CD4-positive, alpha-beta T cell (primary cell): ENCODE measurements at regions not wholly inside any gene's neighbourhood (a gene's known extent, or its start where the extent isn't known, plus 50 kb on each side); places are given as distances from the start of the nearest gene placed in this dataset.

Experiments used
- ATAC-seq: fragments of 200-7000 bp; cut with Tn5 transposase; one replicate; pipeline ENCODE4 v1.10.0; 2022; ENCODE audit warnings: mild to moderate bottlenecking; ENCODE audit not compliant: poor library complexity
- CTCF ChIA-PET: fragments of 350-600 bp; sonication (Branson Sonifier 250); formaldehyde crosslinking; loops from one replicate; lab custom pipeline; 2021; ENCODE audit warnings: antibody characterized with exemption, inconsistent platforms; lab: Charles Lee
- POLR2A ChIA-PET: fragments of 350-600 bp; sonication (Branson Sonifier 250); formaldehyde crosslinking; loops from one replicate; lab custom pipeline; 2021; ENCODE audit warnings: antibody characterized with exemption, inconsistent platforms; lab: Charles Lee
- DNase-seq, 14 experiments: peaks; one replicate each; pipeline ENCODE4 v3.0.0-alpha.2; 2013 to 2020; ENCODE audit warnings: mixed read lengths in 2 of 14
- H3K27ac ChIP-seq, 2 donors: one replicate each; pipeline versions ENCODE4 v1.5.1 to v1.7.0; 2013; ENCODE audit warnings: low read length in 2 of 2, low read depth in 1 of 2, mild to moderate bottlenecking in 1 of 2
- H3K27me3 ChIP-seq, 2 experiments: 1 replicate in 1 of 2; 2 replicates in 1 of 2; pipeline versions ENCODE4 v1.6.1 to v1.7.0; 2013; ENCODE audit warnings: low read length in 2 of 2, control low read depth in 1 of 2, mild to moderate bottlenecking in 1 of 2, moderate library complexity in 1 of 2; ENCODE audit not compliant: insufficient read depth in 2 of 2, control insufficient read depth in 1 of 2
- H3K36me3 ChIP-seq: one replicate; pipeline ENCODE4 v1.6.1; 2013; ENCODE audit warnings: low read length, control low read depth; ENCODE audit not compliant: insufficient read depth
- H3K4me1 ChIP-seq: one replicate; pipeline ENCODE4 v1.6.1; 2013; ENCODE audit warnings: low read length, control low read depth; ENCODE audit not compliant: insufficient read depth
- H3K4me3 ChIP-seq: one replicate; pipeline ENCODE4 v1.5.1; 2013; ENCODE audit warnings: mild to moderate bottlenecking, low read length, moderate library complexity
- H3K9me3 ChIP-seq, 2 experiments: 1 replicate in 1 of 2; 2 replicates in 1 of 2; pipeline versions ENCODE4 v1.6.1 to v1.7.0; 2013; ENCODE audit warnings: low read length in 2 of 2, mild to moderate bottlenecking in 2 of 2, control low read depth in 1 of 2, moderate library complexity in 1 of 2; ENCODE audit not compliant: control insufficient read depth in 1 of 2, insufficient read depth in 1 of 2
- H3K27ac Mint-ChIP-seq: one replicate; pipeline ENCODE4 v1.8.0; 2020; ENCODE audit warnings: mixed read lengths
- H3K27me3 Mint-ChIP-seq: one replicate; pipeline ENCODE4 v1.8.0; 2021; ENCODE audit warnings: mixed read lengths
- H3K36me3 Mint-ChIP-seq: one replicate; pipeline ENCODE4 v1.8.0; 2021; ENCODE audit warnings: low read depth, mixed read lengths
- H3K4me1 Mint-ChIP-seq: one replicate; pipeline ENCODE4 v1.8.0; 2021; ENCODE audit warnings: low read depth, mixed read lengths
- H3K4me3 Mint-ChIP-seq: one replicate; pipeline ENCODE4 v1.8.0; 2020; ENCODE audit warnings: mild to moderate bottlenecking, mixed read lengths
- H3K9me3 Mint-ChIP-seq: one replicate; pipeline ENCODE4 v1.8.0; 2020; ENCODE audit warnings: mixed read lengths
- CTCF ChIP-seq: fragments of 200-600 bp; IDR thresholded peaks from one replicate; pipeline ENCODE4 v1.8.0; 2022; ENCODE audit warnings: antibody characterized with exemption, mild to moderate bottlenecking
- intact Hi-C, 2 experiments: fragments of 100-400 bp; cut with DNase I in 1 of 2; cut with micrococcal nuclease in 1 of 2; formaldehyde crosslinking; loops; one replicate each; pipeline versions ENCODE4 v1.15.1 to v1.9.0; 2023 to 2025; cut with DNase I, micrococcal nuclease

- intact Hi-C loops = no loop called here
- Histone ChIP-seq H3K4me1 (no peaks in the 10 kb centered on the region), H3K9me3 (no peaks in the 10 kb centered on the region), H3K4me3 (no peak overlapping the region), H3K36me3 (no peaks in the 10 kb centered on the region), H3K27ac (no peak overlapping the region), H3K27me3 (no peaks in the 10 kb centered on the region)
- ChIA-PET CTCF (no interaction called here), POLR2A (no interaction called here)
- ATAC-seq (no peak), DNase-seq (no peak)
- Mint-ChIP-seq H3K27ac (no peak overlapping the region), H3K27me3 (no peaks in the 10 kb centered on the region), H3K36me3 (no peaks in the 10 kb centered on the region), H3K4me1 (no peaks in the 10 kb centered on the region), H3K4me3 (no peak overlapping the region), H3K9me3 (no peaks in the 10 kb centered on the region)
- TF ChIP-seq CTCF = no peak
Measured at GRCh38 chr2:47259829-47260228, 83.5 kb upstream of the CALM2 start.

GRCh38 chr2:47257946-47258348 is 81.6 kb upstream of the CALM2 start:
- ChIA-PET POLR2A (no interaction called here), CTCF (interaction anchor here (1.4 kb wide), 1 partner anchor 27 kb away, joined by 3 read pairs; no protein-coding TSS in a partner anchor)
- Mint-ChIP-seq H3K36me3 (no peaks in the 10 kb centered on the region), H3K27me3 (no peaks in the 10 kb centered on the region), H3K9me3 (no peaks in the 10 kb centered on the region), H3K4me1 (no peaks in the 10 kb centered on the region), H3K4me3 (no peak overlapping the region), H3K27ac (no peak overlapping the region)
- ATAC-seq = no peak
- intact Hi-C loops = no loop called here
- TF ChIP-seq CTCF = no peak
- no peaks in the 10 kb centered on the region for H3K9me3 ChIP-seq
- no peaks in the 10 kb centered on the region for H3K4me1 ChIP-seq
- H3K27ac ChIP-seq = no peak overlapping the region
- no peak overlapping the region for H3K4me3 ChIP-seq
- H3K27me3 ChIP-seq = no peaks in the 10 kb centered on the region
- no peak for DNase-seq
- no peaks in the 10 kb centered on the region for H3K36me3 ChIP-seq

- intact Hi-C loops = no loop called here
- Mint-ChIP-seq H3K27me3 (no peaks in the 10 kb centered on the region), H3K4me3 (no peak overlapping the region), H3K4me1 (no peaks in the 10 kb centered on the region), H3K27ac (no peak overlapping the region), H3K9me3 (no peaks in the 10 kb centered on the region), H3K36me3 (no peaks in the 10 kb centered on the region)
- ChIA-PET CTCF (no interaction called here), POLR2A (no interaction called here)
- TF ChIP-seq CTCF = no peak
- no peak for ATAC-seq
- H3K27ac ChIP-seq = no peak overlapping the region
- H3K36me3 ChIP-seq = no peaks in the 10 kb centered on the region
- H3K27me3 ChIP-seq = no peaks in the 10 kb centered on the region
- H3K4me1 ChIP-seq = no peaks in the 10 kb centered on the region
- no peak for DNase-seq
- no peak overlapping the region for H3K4me3 ChIP-seq
- no peaks in the 10 kb centered on the region for H3K9me3 ChIP-seq
Measured at GRCh38 chr2:47256416-47257087, 80.2 kb upstream of the CALM2 start.
